ENCODE measurements at regions not wholly inside any gene's neighbourhood (a gene's known extent, or its start where the extent isn't known, plus 50 kb on each side); places are given as distances from the start of the nearest gene placed in this dataset.

DNA sequence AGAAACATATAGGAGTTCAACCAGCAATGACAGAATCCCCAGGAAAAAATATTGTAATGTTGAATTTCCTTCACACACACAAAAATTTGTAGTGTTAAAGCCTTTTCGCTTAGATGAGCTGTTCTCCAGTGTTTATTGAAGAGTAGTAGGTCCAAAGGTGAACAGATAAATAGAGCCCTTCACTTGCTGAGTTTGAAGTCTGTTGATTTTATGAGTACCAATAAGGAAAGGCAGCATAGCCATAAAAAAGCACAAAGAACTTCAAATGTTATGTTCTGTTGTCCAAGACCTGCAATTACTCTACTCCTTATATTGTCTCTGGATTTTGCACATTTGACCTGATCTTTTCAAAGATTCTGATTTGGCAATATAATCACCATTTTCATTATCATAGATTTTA is 362.7 kb upstream of the B3GALT2 start:
- Histone ChIP-seq H3F3A (ENCODE audit: insufficient read depth, low read depth) (no peaks in the 10 kb centered on the region), H3K4me3 (no peak overlapping the region), H3K4me1 (replicated peaks; ENCODE audit: insufficient read depth) (no peaks in the 10 kb centered on the region), H3K9me3 (ENCODE audit: insufficient read depth, low read depth) (no peaks in the 10 kb centered on the region), H3K27me3 (ENCODE audit: insufficient read depth, low read depth) (no peaks in the 10 kb centered on the region), H2AFZ (no peak overlapping the region), H3K27ac (no peak overlapping the region), H3K9me2 (ENCODE audit: insufficient read depth) (no peaks in the 10 kb centered on the region), H4K20me1 (ENCODE audit: insufficient read depth) (no peaks in the 10 kb centered on the region), H3K36me3 (ENCODE audit: low read depth) (no peaks in the 10 kb centered on the region), H3K4me2 (no peak overlapping the region), H3K79me2 (ENCODE audit: low read depth) (no peaks in the 10 kb centered on the region)
- BruUV-seq (replicated peaks) = no TSS peak
- TF ChIP-seq EZH2 (IDR thresholded peaks at IDR 0.05; ENCODE audit: low read depth) = no peak
- TF ChIP-seq, protein P1, sequence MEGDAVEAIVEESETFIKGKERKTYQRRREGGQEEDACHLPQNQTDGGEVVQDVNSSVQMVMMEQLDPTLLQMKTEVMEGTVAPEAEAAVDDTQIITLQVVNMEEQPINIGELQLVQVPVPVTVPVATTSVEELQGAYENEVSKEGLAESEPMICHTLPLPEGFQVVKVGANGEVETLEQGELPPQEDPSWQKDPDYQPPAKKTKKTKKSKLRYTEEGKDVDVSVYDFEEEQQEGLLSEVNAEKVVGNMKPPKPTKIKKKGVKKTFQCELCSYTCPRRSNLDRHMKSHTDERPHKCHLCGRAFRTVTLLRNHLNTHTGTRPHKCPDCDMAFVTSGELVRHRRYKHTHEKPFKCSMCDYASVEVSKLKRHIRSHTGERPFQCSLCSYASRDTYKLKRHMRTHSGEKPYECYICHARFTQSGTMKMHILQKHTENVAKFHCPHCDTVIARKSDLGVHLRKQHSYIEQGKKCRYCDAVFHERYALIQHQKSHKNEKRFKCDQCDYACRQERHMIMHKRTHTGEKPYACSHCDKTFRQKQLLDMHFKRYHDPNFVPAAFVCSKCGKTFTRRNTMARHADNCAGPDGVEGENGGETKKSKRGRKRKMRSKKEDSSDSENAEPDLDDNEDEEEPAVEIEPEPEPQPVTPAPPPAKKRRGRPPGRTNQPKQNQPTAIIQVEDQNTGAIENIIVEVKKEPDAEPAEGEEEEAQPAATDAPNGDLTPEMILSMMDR (conservative IDR thresholded peaks at IDR 0.05) = no peak
- intact Hi-C loops (cut with micrococcal nuclease; ENCODE audit: unreplicated experiment) = no loop called here
- ChIA-PET POLR2A (ENCODE audit: unreplicated experiment) (no interaction called here), CTCF (no interaction called here)
- no peak for DNase-seq

DNA sequence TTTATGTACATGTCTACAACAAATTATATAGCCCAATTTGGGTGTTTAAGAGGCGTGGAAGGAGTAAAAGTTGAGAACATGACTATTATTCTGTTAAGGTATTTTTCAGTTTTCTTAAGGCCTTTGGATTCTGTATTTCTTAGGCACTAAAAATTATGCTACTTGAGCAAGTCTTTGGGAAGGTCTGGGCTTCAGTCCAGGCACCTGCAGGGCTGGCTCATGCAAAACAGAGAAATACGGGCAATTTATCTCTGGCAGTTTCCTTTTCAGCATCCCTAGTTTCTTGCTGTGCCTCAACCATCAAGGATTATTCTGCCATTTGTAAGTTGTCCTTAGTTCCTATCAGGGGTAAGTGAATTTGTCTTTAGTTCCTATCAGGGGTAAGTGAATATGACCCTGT is 358.8 kb upstream of the B3GALT2 start:
- Histone ChIP-seq H3K4me1 (replicated peaks; ENCODE audit: insufficient read depth) (no peaks in the 10 kb centered on the region), H2AFZ (no peak overlapping the region), H3K36me3 (ENCODE audit: low read depth) (no peaks in the 10 kb centered on the region), H3K27me3 (ENCODE audit: insufficient read depth, low read depth) (no peaks in the 10 kb centered on the region), H3K4me3 (no peak overlapping the region), H3K79me2 (ENCODE audit: low read depth) (no peaks in the 10 kb centered on the region), H3K4me2 (no peak overlapping the region), H3K9me3 (ENCODE audit: insufficient read depth, low read depth) (no peaks in the 10 kb centered on the region), H4K20me1 (ENCODE audit: insufficient read depth) (no peaks in the 10 kb centered on the region), H3K27ac (no peak overlapping the region), H3K9me2 (ENCODE audit: insufficient read depth) (no peaks in the 10 kb centered on the region), H3F3A (ENCODE audit: insufficient read depth, low read depth) (no peaks in the 10 kb centered on the region)
- intact Hi-C loops (cut with micrococcal nuclease; ENCODE audit: unreplicated experiment) = no loop called here
- BruUV-seq (replicated peaks) = no TSS peak
- CTCF ChIA-PET = no interaction called here
- POLR2A ChIA-PET (ENCODE audit: unreplicated experiment) = no interaction called here
- TF ChIP-seq EZH2 (IDR thresholded peaks at IDR 0.05; ENCODE audit: low read depth) = no peak
- TF ChIP-seq, protein P1 (conservative IDR thresholded peaks at IDR 0.05) = no peak
- DNase-seq = no peak

DNA sequence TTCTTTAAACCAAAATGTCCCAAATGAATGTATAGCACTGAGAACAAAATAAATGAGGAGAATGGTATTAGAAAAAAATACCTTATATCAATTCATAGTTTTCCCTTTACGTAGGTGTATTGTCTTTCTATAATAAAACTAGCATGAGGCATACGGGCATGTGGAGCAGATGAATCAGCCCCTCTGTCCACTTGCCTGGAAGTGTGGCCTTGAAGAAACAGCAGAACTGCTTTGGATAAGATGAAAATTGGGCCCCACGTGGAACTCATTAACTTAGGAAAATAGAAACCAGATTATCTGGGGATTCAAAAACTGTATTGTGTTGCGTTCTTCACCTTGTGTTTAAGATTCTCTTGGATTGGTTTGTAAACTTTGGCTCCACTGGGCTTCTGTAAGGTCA is 356.8 kb upstream of the B3GALT2 start:
- no peak overlapping the region for H3K27ac ChIP-seq
- H3F3A ChIP-seq (ENCODE audit: insufficient read depth, low read depth) = no peaks in the 10 kb centered on the region
- H4K20me1 ChIP-seq (ENCODE audit: insufficient read depth) = no peaks in the 10 kb centered on the region
- intact Hi-C loops (cut with micrococcal nuclease; ENCODE audit: unreplicated experiment) = no loop called here
- 0 out of 2 replicates have a peak overlapping the region, but pooled peaks have one; percentile 12 for H2AFZ ChIP-seq
- H3K4me1 ChIP-seq (replicated peaks; ENCODE audit: insufficient read depth) = 0 out of 2 replicates have a peak, but pooled peaks cover 2% of the 10 kb centered on the region
- no peaks in the 10 kb centered on the region for H3K27me3 ChIP-seq (ENCODE audit: insufficient read depth, low read depth)
- CTCF ChIA-PET = no interaction called here
- H3K79me2 ChIP-seq (ENCODE audit: low read depth) = no peaks in the 10 kb centered on the region
- DNase-seq = no peak
- no peaks in the 10 kb centered on the region for H3K9me2 ChIP-seq (ENCODE audit: insufficient read depth)
- POLR2A ChIA-PET (ENCODE audit: unreplicated experiment) = no interaction called here
- H3K4me2 ChIP-seq = no peak overlapping the region
- no peaks in the 10 kb centered on the region; the same call in 1 of the 2 replicates for H3K9me3 ChIP-seq (ENCODE audit: insufficient read depth, low read depth)
- H3K36me3 ChIP-seq (ENCODE audit: low read depth) = no peaks in the 10 kb centered on the region
- TF ChIP-seq, protein P1 (conservative IDR thresholded peaks at IDR 0.05) = no peak
- no peak for TF ChIP-seq EZH2 (IDR thresholded peaks at IDR 0.05; ENCODE audit: low read depth)
- no peak overlapping the region for H3K4me3 ChIP-seq
- BruUV-seq (replicated peaks) = no TSS peak

All from PC-9 (cell line).